ENCODE measurements at regions not wholly inside any gene's neighbourhood (a gene's known extent, or its start where the extent isn't known, plus 50 kb on each side); places are given as distances from the start of the nearest gene placed in this dataset.

GRCh38 chr10:42929236-42929635, 146.6 kb downstream of the BMS1 start:
- FAIRE-seq (no peak), DNase-seq (ENCODE audit: low read depth, low spot score) (no peak)
- no peak overlapping the region for H3K4me3 ChIP-seq (ENCODE audit: control insufficient read depth in 2 of 3, extremely low read depth in 1 of 3, insufficient read depth in 2 of 3, low read depth in 1 of 3, low read length in 3 of 3)
- H3K9ac ChIP-seq (ENCODE audit: control insufficient read depth, extremely low read depth, insufficient read depth, low read length) = no peak overlapping the region
- H3K9me3 ChIP-seq (ENCODE audit: control insufficient read depth, low read depth, low read length) = no peaks in the 10 kb centered on the region
- no peaks in the 10 kb centered on the region for H4K20me1 ChIP-seq (ENCODE audit: control insufficient read depth, extremely low read depth, insufficient read depth, low read length)
- H3K27ac ChIP-seq (ENCODE audit: control insufficient read depth, insufficient read depth, low read length) = no peak overlapping the region
- no peaks in the 10 kb centered on the region for H3K9me1 ChIP-seq (ENCODE audit: control insufficient read depth, extremely low read depth, insufficient read depth, low read length)
- H3K4me1 ChIP-seq (ENCODE audit: control insufficient read depth, extremely low read depth, insufficient read depth, low read length) = no peaks in the 10 kb centered on the region
- no peaks in the 10 kb centered on the region for H3K36me3 ChIP-seq (ENCODE audit: control insufficient read depth in 2 of 2, extremely low read depth in 1 of 2, insufficient read depth in 2 of 2, low read length in 2 of 2)
- no peak overlapping the region for H3K4me2 ChIP-seq (ENCODE audit: control insufficient read depth, extremely low read depth, insufficient read depth, low read depth, low read length)
- no peaks in the 10 kb centered on the region for H3K79me2 ChIP-seq (ENCODE audit: control insufficient read depth, insufficient read depth, low read length)
- peaks cover 28% of the 10 kb centered on the region for H3K27me3 ChIP-seq (ENCODE audit: control insufficient read depth, extremely low read depth, insufficient read depth, low read length)
- H2AFZ ChIP-seq (ENCODE audit: control insufficient read depth, low read length) = no peak overlapping the region
- dilution Hi-C loops (cut with MboI; ENCODE audit: extremely low pct_ligation_motif_present, low sequenced_read_pairs) = no loop called here
- no peak for TF ChIP-seq EZH2 (IDR thresholded peaks at IDR 0.05; ENCODE audit: low read length)
- TF ChIP-seq, protein P1, sequence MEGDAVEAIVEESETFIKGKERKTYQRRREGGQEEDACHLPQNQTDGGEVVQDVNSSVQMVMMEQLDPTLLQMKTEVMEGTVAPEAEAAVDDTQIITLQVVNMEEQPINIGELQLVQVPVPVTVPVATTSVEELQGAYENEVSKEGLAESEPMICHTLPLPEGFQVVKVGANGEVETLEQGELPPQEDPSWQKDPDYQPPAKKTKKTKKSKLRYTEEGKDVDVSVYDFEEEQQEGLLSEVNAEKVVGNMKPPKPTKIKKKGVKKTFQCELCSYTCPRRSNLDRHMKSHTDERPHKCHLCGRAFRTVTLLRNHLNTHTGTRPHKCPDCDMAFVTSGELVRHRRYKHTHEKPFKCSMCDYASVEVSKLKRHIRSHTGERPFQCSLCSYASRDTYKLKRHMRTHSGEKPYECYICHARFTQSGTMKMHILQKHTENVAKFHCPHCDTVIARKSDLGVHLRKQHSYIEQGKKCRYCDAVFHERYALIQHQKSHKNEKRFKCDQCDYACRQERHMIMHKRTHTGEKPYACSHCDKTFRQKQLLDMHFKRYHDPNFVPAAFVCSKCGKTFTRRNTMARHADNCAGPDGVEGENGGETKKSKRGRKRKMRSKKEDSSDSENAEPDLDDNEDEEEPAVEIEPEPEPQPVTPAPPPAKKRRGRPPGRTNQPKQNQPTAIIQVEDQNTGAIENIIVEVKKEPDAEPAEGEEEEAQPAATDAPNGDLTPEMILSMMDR (optimal IDR thresholded peaks at IDR 0.05 in 1 of 3, IDR thresholded peaks at IDR 0.05 in 1 of 3, conservative IDR thresholded peaks at IDR 0.05 in 1 of 3; ENCODE audit: extremely low read depth in 1 of 3, insufficient read depth in 2 of 3, low read length in 3 of 3) = no peak

- no peaks in the 10 kb centered on the region for H4K20me1 ChIP-seq (ENCODE audit: control insufficient read depth, extremely low read depth, insufficient read depth, low read length)
- FAIRE-seq = no peak
- no peak overlapping the region for H3K4me2 ChIP-seq (ENCODE audit: control insufficient read depth, extremely low read depth, insufficient read depth, low read depth, low read length)
- no peak overlapping the region for H2AFZ ChIP-seq (ENCODE audit: control insufficient read depth, low read length)
- no peaks in the 10 kb centered on the region for H3K36me3 ChIP-seq (ENCODE audit: control insufficient read depth in 2 of 2, extremely low read depth in 1 of 2, insufficient read depth in 2 of 2, low read length in 2 of 2)
- no peaks in the 10 kb centered on the region for H3K9me1 ChIP-seq (ENCODE audit: control insufficient read depth, extremely low read depth, insufficient read depth, low read length)
- H3K79me2 ChIP-seq (ENCODE audit: control insufficient read depth, insufficient read depth, low read length) = no peaks in the 10 kb centered on the region
- H3K27me3 ChIP-seq (ENCODE audit: control insufficient read depth, extremely low read depth, insufficient read depth, low read length) = peaks cover 31% of the 10 kb centered on the region
- TF ChIP-seq, protein P1 (optimal IDR thresholded peaks at IDR 0.05 in 1 of 3, IDR thresholded peaks at IDR 0.05 in 1 of 3, conservative IDR thresholded peaks at IDR 0.05 in 1 of 3; ENCODE audit: extremely low read depth in 1 of 3, insufficient read depth in 2 of 3, low read length in 3 of 3) = no peak
- TF ChIP-seq EZH2 (IDR thresholded peaks at IDR 0.05; ENCODE audit: low read length) = no peak
- H3K4me1 ChIP-seq (ENCODE audit: control insufficient read depth, extremely low read depth, insufficient read depth, low read length) = no peaks in the 10 kb centered on the region
- H3K9ac ChIP-seq (ENCODE audit: control insufficient read depth, extremely low read depth, insufficient read depth, low read length) = no peak overlapping the region
- H3K9me3 ChIP-seq (ENCODE audit: control insufficient read depth, low read depth, low read length) = no peaks in the 10 kb centered on the region
- no peak for DNase-seq (ENCODE audit: low read depth, low spot score)
- no peak overlapping the region for H3K27ac ChIP-seq (ENCODE audit: control insufficient read depth, insufficient read depth, low read length)
- dilution Hi-C loops (cut with MboI; ENCODE audit: extremely low pct_ligation_motif_present, low sequenced_read_pairs) = no loop called here
- H3K4me3 ChIP-seq (ENCODE audit: control insufficient read depth in 2 of 3, extremely low read depth in 1 of 3, insufficient read depth in 2 of 3, low read depth in 1 of 3, low read length in 3 of 3) = no peak overlapping the region
These were observed 146.9 kb upstream of the RET start for GRCh38 chr10:42929993-42930392.
